ENCODE measurements at regions not wholly inside any gene's neighbourhood (a gene's known extent, or its start where the extent isn't known, plus 50 kb on each side); places are given as distances from the start of the nearest gene placed in this dataset.

- Histone ChIP-seq H3K36me3 (no peaks in the 10 kb centered on the region), H3K4me3 (no peak overlapping the region), H3K27me3 (no peaks in the 10 kb centered on the region), H3K4me1 (peaks cover 0 to 5% (median 0%) of the 10 kb centered on the region in 3 donors), H3K9me3 (no peaks in the 10 kb centered on the region), H3K27ac (no peak overlapping the region)
- no peak for TF ChIP-seq POLR2A (IDR thresholded peaks at IDR 0.05)
- TF ChIP-seq CTCF (IDR thresholded peaks at IDR 0.05) = no peak
- WGBS, 2 donors = 12 to 28% methylated on average over 1 of the region's 1 CpG
- intact Hi-C loops (cut with DNase I) = no loop called here
- DNase-seq = no peak
Measured at GRCh38 chr6:82076916-82077315, 170.6 kb downstream of the IBTK start.

- no peak overlapping the region for H3K4me3 ChIP-seq
- no peaks in the 10 kb centered on the region for H3K36me3 ChIP-seq
- 61 to 71% methylated on average over 2 of the region's 2 CpGs for WGBS, 2 donors
- DNase-seq = no peak
- H3K27ac ChIP-seq = no peak overlapping the region
- H3K9me3 ChIP-seq = no peaks in the 10 kb centered on the region
- H3K27me3 ChIP-seq = no peaks in the 10 kb centered on the region
- intact Hi-C loops (cut with DNase I) = no loop called here
- H3K4me1 ChIP-seq = peaks cover 0 to 5% (median 0%) of the 10 kb centered on the region in 3 donors
- TF ChIP-seq CTCF (IDR thresholded peaks at IDR 0.05) (no peak), POLR2A (IDR thresholded peaks at IDR 0.05) (no peak)
Measured at GRCh38 chr6:82074556-82074955, 173.0 kb downstream of the IBTK start.

GRCh38 chr6:82073484-82073883, 174.1 kb downstream of the IBTK start:
- Histone ChIP-seq H3K27me3 (no peaks in the 10 kb centered on the region), H3K36me3 (no peaks in the 10 kb centered on the region), H3K27ac (no peak overlapping the region), H3K4me3 (no peak overlapping the region), H3K9me3 (no peaks in the 10 kb centered on the region), H3K4me1 (peaks cover 0 to 5% (median 0%) of the 10 kb centered on the region in 3 donors)
- no peak for DNase-seq
- no peak for TF ChIP-seq CTCF (IDR thresholded peaks at IDR 0.05)
- TF ChIP-seq POLR2A (IDR thresholded peaks at IDR 0.05) = no peak
- 88 to 90% methylated on average over 5 of the region's 5 CpGs for WGBS, 2 donors
- intact Hi-C loops (cut with DNase I) = no loop called here

- no peak overlapping the region for H3K4me3 ChIP-seq
- H3K36me3 ChIP-seq = no peaks in the 10 kb centered on the region
- no peaks in the 10 kb centered on the region for H3K27me3 ChIP-seq
- no peak for DNase-seq
- intact Hi-C loops (cut with DNase I) = no loop called here
- no peaks in the 10 kb centered on the region for H3K9me3 ChIP-seq
- TF ChIP-seq CTCF (IDR thresholded peaks at IDR 0.05) (no peak), POLR2A (IDR thresholded peaks at IDR 0.05) (no peak)
- H3K4me1 ChIP-seq = peaks cover 0 to 5% (median 0%) of the 10 kb centered on the region in 3 donors
- 70 to 75% methylated on average over 4 of the region's 4 CpGs for WGBS, 2 donors
- no peak overlapping the region for H3K27ac ChIP-seq
Measured at GRCh38 chr6:82072751-82073150, 174.8 kb downstream of the IBTK start.

- intact Hi-C loops (cut with DNase I) = no loop called here
- TF ChIP-seq CTCF (IDR thresholded peaks at IDR 0.05) (no peak), POLR2A (IDR thresholded peaks at IDR 0.05) (no peak)
- no peak for DNase-seq
- H3K36me3 ChIP-seq = no peaks in the 10 kb centered on the region
- H3K4me1 ChIP-seq = peaks cover 0 to 5% (median 0%) of the 10 kb centered on the region in 3 donors
- no peaks in the 10 kb centered on the region for H3K27me3 ChIP-seq
- H3K9me3 ChIP-seq = no peaks in the 10 kb centered on the region
- H3K4me3 ChIP-seq = no peak overlapping the region
- no peak overlapping the region for H3K27ac ChIP-seq
- 17 to 37% methylated on average over 1 of the region's 1 CpG for WGBS, 2 donors
Measured at GRCh38 chr6:82072121-82072521, 175.4 kb downstream of the IBTK start.

Data from esophagus squamous epithelium (tissue), 5 donors.